IMR-90 (cell line): ENCODE measurements at regions not wholly inside any gene's neighbourhood (a gene's known extent, or its start where the extent isn't known, plus 50 kb on each side); places are given as distances from the start of the nearest gene placed in this dataset.
"Not testable (repeated sequence)": the region's sequence is repeated elsewhere in the genome, so short reads cannot be mapped to it uniquely, and the experiment has no call there.

Source experiments
- ATAC-seq: fragments of 200-7000 bp; cut with Tn5 transposase; 2 replicates; pipeline ENCODE4 v1.9.1; 2020; ENCODE audit warnings: low read depth, mild to moderate bottlenecking, moderate library complexity
- BruUV-seq: library from RNA; stranded (reverse); fragments of 400-500 nt; replicated peaks from 2 replicates; lab custom pipeline; 2021; lab: Mats Ljungman, UMichigan
- CTCF ChIA-PET: fragments of 300-600 bp; formaldehyde crosslinking; extraction: SDS; loops from one replicate; lab custom pipeline; 2021; ENCODE audit warnings: antibody characterized with exemption; lab: Yijun Ruan, JAX
- POLR2A ChIA-PET: fragments of 300-600 bp; sonication (Branson Sonifier 250); formaldehyde crosslinking; loops from one replicate; lab custom pipeline; 2022; ENCODE audit warnings: antibody characterized with exemption; ENCODE audit not compliant: unreplicated experiment; lab: Charles Lee
- DNase-seq: peaks from one replicate; pipeline ENCODE4 v3.0.0; 2013
- H2AFZ ChIP-seq: replicated peaks from 2 replicates; pipeline ENCODE3; 2013; ENCODE audit warnings: low read length, mild to moderate bottlenecking; ENCODE audit not compliant: poor library complexity
- H2AK5ac ChIP-seq: 2 replicates; pipeline ENCODE4 v1.6.1; 2013; ENCODE audit warnings: low read depth, low read length, inconsistent platforms
- H2AK9ac ChIP-seq: replicated peaks from 2 replicates; pipeline ENCODE3; 2013; ENCODE audit warnings: mild to moderate bottlenecking, low read depth, low read length, moderate library complexity; ENCODE audit not compliant: poor library complexity
- H2BK120ac ChIP-seq: 2 replicates; pipeline ENCODE4 v1.6.1; 2013; ENCODE audit warnings: low read depth, low read length, inconsistent platforms
- H2BK15ac ChIP-seq: 3 replicates; pipeline ENCODE4 v1.6.1; 2013; ENCODE audit warnings: low read depth, low read length, inconsistent platforms
- H2BK20ac ChIP-seq: 2 replicates; pipeline ENCODE4 v1.6.1; 2013; ENCODE audit warnings: low read depth, mild to moderate bottlenecking, inconsistent platforms, low read length, moderate library complexity
- H2BK5ac ChIP-seq: 2 replicates; pipeline ENCODE4 v1.6.1; 2013; ENCODE audit warnings: mild to moderate bottlenecking, low read depth, low read length, inconsistent platforms; ENCODE audit not compliant: poor library complexity, severe bottlenecking
- H3K14ac ChIP-seq: replicated peaks from 2 replicates; pipeline ENCODE4 v1.6.1; 2013; ENCODE audit warnings: low read depth, low read length, inconsistent platforms
- H3K18ac ChIP-seq: 2 replicates; pipeline ENCODE4 v1.6.1; 2013; ENCODE audit warnings: low read depth, low read length, control low read depth
- H3K23ac ChIP-seq: 2 replicates; pipeline ENCODE4 v1.6.1; 2013; ENCODE audit warnings: low read depth, low read length, inconsistent platforms
- H3K27ac ChIP-seq: 2 replicates; pipeline ENCODE4 v1.5.1; 2013; ENCODE audit warnings: mild to moderate bottlenecking, control low read depth, low read length; ENCODE audit not compliant: insufficient read depth
- H3K27me3 ChIP-seq: 2 replicates; pipeline ENCODE4 v1.6.1; 2013; ENCODE audit warnings: low read length; ENCODE audit not compliant: control insufficient read depth, insufficient read depth
- H3K36me3 ChIP-seq: 2 replicates; pipeline ENCODE4 v1.6.1; 2013; ENCODE audit warnings: low read length, mixed read lengths; ENCODE audit not compliant: control insufficient read depth, insufficient read depth
- H3K4ac ChIP-seq: 2 replicates; pipeline ENCODE4 v1.6.1; 2013; ENCODE audit warnings: low read depth, low read length, inconsistent platforms
- H3K4me1 ChIP-seq: 2 replicates; pipeline ENCODE4 v1.6.1; 2013; ENCODE audit warnings: low read length, mixed read lengths; ENCODE audit not compliant: control insufficient read depth, insufficient read depth
- H3K4me2 ChIP-seq: 2 replicates; pipeline ENCODE4 v1.6.1; 2013; ENCODE audit warnings: low read depth, mild to moderate bottlenecking, control low read depth, low read length, moderate library complexity
- H3K4me3 ChIP-seq: 2 replicates; pipeline ENCODE4 v1.5.1; 2013; ENCODE audit warnings: low read depth, mild to moderate bottlenecking, control low read depth, low read length, moderate library complexity; ENCODE audit not compliant: insufficient read depth
- H3K56ac ChIP-seq: 2 replicates; pipeline ENCODE4 v1.6.1; 2013; ENCODE audit warnings: low read length, inconsistent platforms; ENCODE audit not compliant: insufficient read depth; ENCODE audit errors: extremely low read depth
- H3K79me1 ChIP-seq, 2 experiments: 2 replicates each; pipeline ENCODE4 v1.6.1; 2013; ENCODE audit warnings: low read length in 2 of 2, inconsistent platforms in 1 of 2, low read depth in 1 of 2
- H3K9ac ChIP-seq: 2 replicates; pipeline ENCODE4 v1.6.1; 2013; ENCODE audit warnings: low read depth, low read length, control low read depth
- H3K9me1 ChIP-seq: 2 replicates; pipeline ENCODE4 v1.6.1; 2013; ENCODE audit warnings: low read length, inconsistent platforms; ENCODE audit not compliant: insufficient read depth
- H3K9me3 ChIP-seq: 2 replicates; pipeline ENCODE4 v1.6.1; 2013; ENCODE audit warnings: low read length; ENCODE audit not compliant: control insufficient read depth, insufficient read depth
- H4K20me1 ChIP-seq: 2 replicates; pipeline ENCODE4 v1.6.1; 2013; ENCODE audit warnings: low read length, inconsistent platforms; ENCODE audit not compliant: insufficient read depth
- H4K5ac ChIP-seq: 2 replicates; pipeline ENCODE4 v1.6.1; 2013; ENCODE audit warnings: mild to moderate bottlenecking, low read depth, low read length, control low read depth
- H4K8ac ChIP-seq, 2 experiments: 2 replicates each; pipeline ENCODE4 v1.6.1; 2013; ENCODE audit warnings: low read depth in 2 of 2, low read length in 2 of 2, control low read depth in 1 of 2, inconsistent platforms in 1 of 2
- H4K91ac ChIP-seq: 2 replicates; pipeline ENCODE4 v1.6.1; 2013; ENCODE audit warnings: low read depth, low read length, inconsistent platforms; ENCODE audit not compliant: insufficient read depth
- BHLHE40 ChIP-seq: fragments of 150-350 bp; IDR thresholded peaks from 2 replicates; pipeline ENCODE4 v1.6.1; 2016; ENCODE audit warnings: mild to moderate bottlenecking, low read depth, low read length
- CEBPB ChIP-seq: IDR thresholded peaks from 2 replicates; pipeline ENCODE4 v1.6.1; 2012; ENCODE audit warnings: low read depth, low read length, improper control_type of control experiment
- CHD1 ChIP-seq: IDR thresholded peaks from 2 replicates; pipeline ENCODE4 v1.6.1; 2012; ENCODE audit warnings: low read depth, low read length, improper control_type of control experiment
- FOS ChIP-seq: fragments of 150-350 bp; IDR thresholded peaks from 2 replicates; pipeline ENCODE4 v1.6.1; 2016; ENCODE audit warnings: low read depth, low read length
- POLR2A ChIP-seq: IDR thresholded peaks from 2 replicates; pipeline ENCODE4 v1.6.1; 2012; ENCODE audit warnings: mild to moderate bottlenecking, low read depth, low read length
- RAD21 ChIP-seq: IDR thresholded peaks from 2 replicates; pipeline ENCODE4 v1.6.1; 2012; ENCODE audit warnings: low read length, improper control_type of control experiment
- USF2 ChIP-seq: fragments of 150-350 bp; IDR thresholded peaks from 2 replicates; pipeline ENCODE4 v1.6.1; 2017; ENCODE audit warnings: mild to moderate bottlenecking, antibody characterized with exemption, low read length, low read depth
- WGBS, 2 experiments: methylation state at CpG; one replicate each; pipeline versions ENCODE4 v1.1.5 to v1.1.7; 2013; ENCODE audit warnings: missing lambda C conversion rate in 2 of 2; ENCODE audit not compliant: insufficient read length in 1 of 2; ENCODE audit errors: extremely low coverage in 2 of 2; 5-methylcytosine and 5-hydroxymethylcytosine counted together
- dilution Hi-C: fragments of 300-500 bp; cut with HindIII; formaldehyde crosslinking; loops from one replicate; pipeline ENCODE4 v1.14.3; 2018; ENCODE audit warnings: low sequenced_read_pairs; ENCODE audit not compliant: unreplicated experiment
- in situ Hi-C: fragments of 300-500 bp; cut with MboI; formaldehyde crosslinking; loops from 3 replicates; pipeline ENCODE4 v1.14.3; 2019; ENCODE audit warnings: low sequenced_read_pairs, inconsistent platforms, mixed read lengths
- intact Hi-C: fragments of 100-400 bp; cut with micrococcal nuclease; formaldehyde crosslinking; loops from 2 replicates; pipeline ENCODE4 v1.10.0; 2022

- no peak for DNase-seq
- Histone ChIP-seq H4K20me1 (no peaks in the 10 kb centered on the region), H3K56ac (no peak overlapping the region), H3K9me1 (no peaks in the 10 kb centered on the region), H2AK9ac (no peak overlapping the region), H3K18ac (no peak overlapping the region), H4K5ac (no peak overlapping the region), H3K14ac (no peak overlapping the region), H4K8ac (no peak overlapping the region), H3K79me1 (no peaks in the 10 kb centered on the region), H3K27me3 (no peaks in the 10 kb centered on the region), H3K27ac (no peak overlapping the region), H3K4ac (no peak overlapping the region), H3K4me1 (no peaks in the 10 kb centered on the region), H2BK120ac (no peak overlapping the region), H3K36me3 (no peaks in the 10 kb centered on the region), H2AK5ac (no peak overlapping the region), H2BK15ac (no peak overlapping the region), H3K9me3 (peaks cover 7% of the 10 kb centered on the region), H2BK5ac (no peak overlapping the region), H3K4me3 (no peak overlapping the region), H2AFZ (no peak overlapping the region), H3K4me2 (no peak overlapping the region), H4K91ac (no peak overlapping the region), H3K23ac (no peak overlapping the region), H2BK20ac (no peak overlapping the region), H3K9ac (no peak overlapping the region)
- POLR2A ChIA-PET = no interaction called here
- 80% methylated on average over 1 of the region's 4 CpGs; no CpG with 5 or more reads in 1 of the 2 experiments for WGBS, 2 experiments
- in situ Hi-C loops = no loop called here
- CTCF ChIA-PET = no interaction called here
- no TSS peak for BruUV-seq
- no peak for ATAC-seq
- intact Hi-C loops = no loop called here
- dilution Hi-C loops = no loop called here
- TF ChIP-seq CHD1 = no peak
- TF ChIP-seq USF2 = no peak
- no peak for TF ChIP-seq RAD21
- no peak for TF ChIP-seq BHLHE40
- TF ChIP-seq CEBPB = no peak
- no peak for TF ChIP-seq POLR2A
- TF ChIP-seq FOS = no peak
Measured at GRCh38 chr9:24071091-24071490, 245.1 kb upstream of the ELAVL2 start.

GRCh38 chr9:24067107-24067506, 241.1 kb upstream of the ELAVL2 start:
- ATAC-seq, H2BK5ac ChIP-seq, intact Hi-C loops, H3K23ac ChIP-seq, H3K9me3 ChIP-seq, H3K18ac ChIP-seq, POLR2A ChIA-PET, H3K4me3 ChIP-seq, H3K9ac ChIP-seq, CTCF ChIA-PET, BruUV-seq, DNase-seq, H3K56ac ChIP-seq, H2BK20ac ChIP-seq, H4K8ac ChIP-seq, H4K5ac ChIP-seq, H3K27me3 ChIP-seq, H2AK5ac ChIP-seq, H3K4ac ChIP-seq, H4K20me1 ChIP-seq, H2AFZ ChIP-seq, H3K4me2 ChIP-seq, in situ Hi-C loops, H3K9me1 ChIP-seq, H4K91ac ChIP-seq, H3K36me3 ChIP-seq, H3K27ac ChIP-seq, dilution Hi-C loops, H2BK120ac ChIP-seq, H2AK9ac ChIP-seq, H2BK15ac ChIP-seq, H3K14ac ChIP-seq, H3K4me1 ChIP-seq, H3K79me1 ChIP-seq: not testable (repeated sequence)
- 0% methylated on average over 1 of the region's 5 CpGs; no CpG with 5 or more reads in 1 of the 2 experiments for whole genome bisulfite sequencing, 2 experiments
